Superior temporal gyrus (tissue), 1 donor: ENCODE measurements at regions not wholly inside any gene's neighbourhood (a gene's known extent, or its start where the extent isn't known, plus 50 kb on each side); places are given as distances from the start of the nearest gene placed in this dataset.

ENCODE experiments used
- DNase-seq: peaks from one replicate; pipeline ENCODE4 v3.0.0-alpha.2; 2016; ENCODE audit errors: extremely low spot score

GRCh38 chr7:116446212-116446855 lies 53.2 kb upstream of the CAV2 start:
- DNase-seq = no peak

GRCh38 chr7:116447436-116447835 lies 52.1 kb upstream of the CAV2 start:
- DNase-seq = no peak

GRCh38 chr7:116447966-116448839 lies 51.3 kb upstream of the CAV2 start:
- DNase-seq = no peak

DNA sequence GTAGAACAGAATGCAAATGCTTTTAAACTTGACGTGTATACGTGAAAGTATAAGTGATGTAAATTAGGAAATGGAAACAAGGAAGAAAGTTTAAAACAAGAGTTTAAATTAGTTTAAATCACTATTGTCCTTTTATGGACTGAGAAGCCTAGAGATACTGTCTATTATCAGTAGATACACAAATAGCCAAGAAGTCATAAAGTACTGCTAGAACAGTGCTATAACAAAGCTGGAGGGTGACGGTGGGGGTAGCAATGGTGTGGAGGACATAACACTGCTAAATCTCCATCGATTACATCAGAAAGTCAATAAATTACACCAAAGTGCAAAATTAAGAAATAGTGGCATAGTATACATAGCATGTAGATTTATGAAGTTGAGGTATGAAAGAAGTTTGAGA lies 50.1 kb upstream of the CAV2 start:
- DNase-seq = no peak
